COLO829 (cell line): ENCODE measurements at regions not wholly inside any gene's neighbourhood (a gene's known extent, or its start where the extent isn't known, plus 50 kb on each side); places are given as distances from the start of the nearest gene placed in this dataset.
A peak's percentile ranks its signal among the peaks of the same experiment; 100 is the strongest.
"Not testable (repeated sequence)": the region's sequence is repeated elsewhere in the genome, so short reads cannot be mapped to it uniquely, and the experiment has no call there.

Source experiments
- DNase-seq: peaks from one replicate; pipeline ENCODE4 v3.0.0; 2012; ENCODE audit warnings: low spot score

DNA sequence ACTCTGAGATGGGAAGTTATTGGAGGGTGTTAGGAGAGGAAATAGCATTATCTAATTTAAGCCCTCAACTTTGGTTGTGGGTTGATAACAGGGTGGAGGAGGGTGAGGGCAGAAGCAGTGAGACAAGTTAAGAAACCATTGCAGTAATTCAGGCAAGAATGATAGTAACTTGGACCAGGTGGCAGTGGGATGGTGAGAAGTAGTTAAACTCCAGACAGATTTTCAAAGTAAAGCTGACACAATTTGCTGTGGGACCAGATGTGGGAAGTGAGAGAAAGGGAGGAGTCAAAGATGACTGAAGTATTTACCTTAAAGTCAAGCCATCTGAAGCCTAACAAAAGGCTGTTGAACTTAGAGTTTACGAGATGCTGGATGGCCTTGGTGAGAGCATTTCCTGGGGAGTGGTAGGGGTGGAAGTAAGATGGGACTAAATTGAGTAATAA lies 163.2 kb upstream of the KLF7 start:
- DNase-seq = no peak

DNA sequence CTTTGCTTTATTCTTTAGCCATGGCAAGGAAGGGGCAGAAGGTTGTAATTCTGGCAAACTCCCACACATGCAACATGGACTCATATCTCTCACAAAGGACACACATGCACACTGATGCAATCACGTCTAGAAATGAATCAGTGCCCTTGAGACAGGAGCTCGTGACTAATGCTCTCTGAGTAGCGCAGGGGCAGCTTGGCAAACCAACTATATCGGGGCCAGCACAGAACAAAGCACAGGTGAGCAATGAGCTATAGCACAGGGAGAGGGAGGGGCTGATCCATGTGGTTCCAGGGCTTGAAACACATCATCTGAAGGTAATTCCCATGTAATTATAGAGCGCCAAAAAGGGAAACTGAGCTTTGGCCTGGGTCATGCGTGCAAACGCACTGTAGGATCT lies 165.2 kb upstream of the KLF7 start:
- peak; percentile 53 for DNase-seq

DNA sequence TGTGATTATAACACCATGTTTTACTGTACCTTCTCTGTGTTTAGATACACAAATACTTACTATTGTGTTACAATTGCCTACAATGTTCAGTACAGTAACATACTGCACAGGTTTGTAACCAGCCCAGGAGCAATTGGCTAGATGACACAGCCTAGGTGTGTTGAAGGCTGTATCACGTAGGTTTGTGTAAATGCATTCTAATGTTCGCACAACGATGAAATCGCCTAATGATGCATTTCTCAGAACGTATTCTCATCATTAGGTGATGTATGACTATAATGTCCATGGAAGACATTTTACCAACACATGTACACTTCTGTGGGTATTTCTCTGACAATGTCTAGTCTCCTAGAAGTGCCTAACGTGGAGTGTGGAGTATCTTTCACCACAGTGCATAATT lies 165.9 kb upstream of the KLF7 start:
- DNase-seq = no peak

DNA sequence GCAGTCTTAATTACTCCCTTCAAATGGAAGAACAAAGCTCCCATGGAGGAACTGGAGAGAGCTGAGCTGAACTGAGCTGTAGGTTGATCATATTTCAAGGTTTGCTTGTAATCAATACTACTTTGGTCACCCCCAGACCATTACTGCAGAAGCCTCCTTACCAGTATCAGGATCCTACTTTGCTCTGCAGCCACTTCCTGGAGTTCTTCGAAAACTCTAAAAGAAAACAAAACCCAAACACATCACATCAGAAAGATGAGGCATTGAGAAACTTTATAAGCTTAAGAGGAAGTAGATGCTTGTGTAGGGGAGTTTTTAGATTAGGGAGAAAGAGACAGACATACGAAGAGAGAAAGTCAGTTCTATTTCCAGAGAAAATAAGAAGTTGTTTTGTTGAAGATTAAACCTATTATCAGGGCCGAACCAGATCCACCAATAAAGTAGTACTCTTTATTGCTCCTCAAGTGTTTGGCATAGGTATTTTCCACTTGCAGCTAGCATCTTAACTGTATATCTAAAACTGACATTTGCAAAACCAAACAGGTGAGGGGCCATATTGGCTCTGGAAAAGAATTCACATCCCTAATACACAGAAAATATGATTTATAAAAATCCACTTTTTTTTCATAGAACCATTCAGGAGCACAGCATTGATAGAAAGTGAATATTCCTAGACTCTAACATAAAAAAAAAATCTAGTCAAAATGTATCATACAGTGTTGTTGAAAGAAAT lies 166.9 kb upstream of the KLF7 start:
- DNase-seq = no peak

DNA sequence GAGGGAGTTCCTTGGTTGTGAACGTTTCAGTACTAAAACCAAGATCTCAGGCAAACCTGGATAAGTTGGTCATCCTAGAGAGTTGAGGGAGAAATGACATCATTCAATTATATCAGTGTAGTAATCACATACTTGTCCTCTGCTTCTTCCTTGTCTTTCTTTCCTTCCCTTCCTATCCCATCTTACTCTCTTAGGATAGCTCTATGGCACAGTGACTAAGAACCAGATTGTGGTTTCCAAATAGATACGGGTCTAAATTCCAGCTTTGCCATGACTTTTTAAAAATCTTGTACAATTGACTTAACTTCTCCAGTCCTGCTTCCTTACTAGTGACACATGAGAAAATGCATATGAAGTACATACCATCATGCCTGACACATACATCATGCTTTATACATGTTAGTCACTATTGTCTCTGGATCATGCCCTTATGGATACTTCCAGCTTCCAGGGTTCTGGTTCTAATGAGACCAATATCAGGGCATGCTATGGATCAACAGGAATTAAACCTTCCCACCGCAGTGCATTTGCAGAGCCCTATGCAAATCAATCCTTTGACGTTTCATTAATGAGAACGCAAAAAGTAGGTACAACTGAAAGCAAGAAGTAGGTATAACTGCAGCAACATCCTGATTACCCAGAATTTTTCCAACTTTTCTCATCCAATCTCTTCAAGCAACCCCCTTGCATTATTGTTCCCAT lies 168.0 kb upstream of the KLF7 start:
- DNase-seq = no peak

DNA sequence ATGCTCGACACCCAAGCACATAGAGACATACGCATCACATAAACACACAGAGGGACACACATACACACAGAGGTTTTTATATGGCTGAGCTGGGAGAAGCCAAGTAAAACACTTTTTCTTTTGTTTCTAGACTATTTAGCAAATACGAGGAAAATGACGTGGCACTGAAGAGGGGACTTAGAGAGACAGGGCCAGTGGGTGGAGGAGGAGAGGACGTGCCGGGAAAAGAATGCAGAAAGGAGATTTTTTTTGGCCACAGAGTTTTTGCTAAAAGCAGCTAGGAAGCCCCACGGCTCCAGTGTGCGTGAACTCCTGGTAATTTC lies 168.5 kb upstream of the KLF7 start:
- DNase-seq = no peak

DNA sequence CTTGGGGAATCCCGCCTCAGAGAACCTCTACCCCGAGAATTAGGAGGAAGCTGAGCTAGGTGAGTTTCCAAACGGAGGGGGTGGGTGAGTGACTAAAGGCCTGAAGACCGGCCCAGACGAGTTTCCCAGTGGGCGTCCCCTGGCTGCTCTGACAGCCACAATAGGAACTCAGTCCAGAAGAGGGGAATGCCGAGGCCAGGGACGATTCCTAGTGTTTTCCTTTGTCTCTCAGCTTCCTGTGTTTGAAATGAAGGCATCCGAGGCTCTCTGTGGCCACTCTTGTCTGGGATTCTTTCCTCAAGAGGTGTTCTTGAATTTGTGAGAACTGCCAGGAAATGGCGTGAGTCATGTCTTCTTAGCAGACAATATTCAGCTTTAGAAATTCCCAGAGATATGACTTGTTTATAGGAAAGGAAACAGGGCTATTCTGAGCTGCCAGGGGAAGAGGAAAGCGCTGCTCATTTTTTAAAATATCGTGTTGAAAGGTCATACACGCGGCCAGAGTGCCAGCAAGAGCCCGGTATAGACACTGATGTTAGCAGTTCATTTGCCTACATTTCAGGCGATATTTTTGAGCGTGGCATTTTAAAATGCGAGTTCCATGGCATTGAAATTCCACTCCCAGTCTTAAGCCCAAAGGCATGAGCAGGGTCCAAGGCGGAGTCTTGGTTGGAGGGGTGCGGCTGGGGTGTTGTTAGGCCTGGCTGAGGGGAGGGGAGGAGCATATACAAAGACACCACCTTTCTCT lies 169.1 kb upstream of the KLF7 start:
- DNase-seq = peak; percentile 80

DNA sequence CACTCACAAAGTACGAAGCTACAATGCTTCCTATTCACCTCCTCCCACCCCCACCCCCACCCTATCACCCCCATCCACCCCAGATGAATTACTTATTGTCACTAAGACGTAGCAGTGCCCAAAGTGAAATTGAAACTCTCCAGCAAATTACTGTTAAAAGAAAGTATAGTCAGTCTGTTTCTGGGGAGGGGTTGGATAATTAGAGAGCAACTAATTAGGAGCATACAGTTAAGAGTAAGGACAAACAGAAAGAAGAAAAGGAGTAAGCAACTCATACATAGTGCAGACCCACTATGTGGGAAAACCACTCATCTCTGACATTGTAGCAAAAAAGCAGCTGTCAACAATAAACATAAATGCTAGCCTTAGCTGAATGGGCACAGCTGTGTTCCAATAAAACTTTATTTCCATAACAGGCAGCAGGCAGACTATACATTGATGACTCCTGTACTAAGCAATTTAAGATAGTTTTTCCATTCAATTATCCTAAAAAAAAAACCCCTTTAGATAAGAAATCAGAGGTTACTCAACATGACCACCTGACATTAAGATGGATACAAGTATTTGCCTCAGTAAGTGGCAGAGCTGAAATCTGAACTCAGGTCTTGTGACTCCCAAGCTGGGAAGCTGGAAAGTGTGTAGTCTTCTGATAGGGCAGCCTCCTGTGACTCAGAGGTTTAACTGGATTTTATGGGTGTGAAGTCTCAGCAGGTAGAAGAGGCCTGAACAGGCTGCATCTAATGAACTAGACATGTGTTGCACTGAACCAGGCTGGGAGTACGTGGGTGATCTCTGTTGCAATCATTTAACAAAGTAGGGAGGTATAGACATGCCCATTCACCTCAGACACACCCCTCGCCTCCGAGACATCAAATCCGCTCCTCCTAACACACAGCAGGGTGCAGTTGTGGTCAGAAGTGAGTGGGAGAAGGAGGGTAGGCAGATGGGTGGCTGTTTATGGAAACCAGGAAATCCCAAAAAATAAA lies 171.8 kb upstream of the KLF7 start:
- DNase-seq = peak; percentile 82

DNA sequence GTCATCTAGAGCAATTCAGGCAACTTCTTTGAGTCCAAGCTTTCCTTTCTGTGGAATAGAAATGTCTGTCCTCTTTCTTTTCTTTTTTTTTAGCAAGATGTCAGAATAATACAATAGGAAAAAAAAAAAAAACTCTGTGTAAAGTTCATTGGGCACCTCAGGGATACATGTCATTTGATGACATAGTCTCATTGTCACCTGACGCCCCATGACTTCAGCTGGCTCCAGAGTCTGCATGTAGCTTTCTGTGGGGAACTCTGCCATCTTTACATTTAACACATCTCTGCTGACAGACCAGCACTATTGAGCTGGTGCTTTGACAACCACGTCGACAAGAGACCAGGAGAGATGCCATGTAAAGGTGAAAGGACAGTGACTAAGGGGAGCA lies 172.5 kb upstream of the KLF7 start:
- no peak for DNase-seq

DNA sequence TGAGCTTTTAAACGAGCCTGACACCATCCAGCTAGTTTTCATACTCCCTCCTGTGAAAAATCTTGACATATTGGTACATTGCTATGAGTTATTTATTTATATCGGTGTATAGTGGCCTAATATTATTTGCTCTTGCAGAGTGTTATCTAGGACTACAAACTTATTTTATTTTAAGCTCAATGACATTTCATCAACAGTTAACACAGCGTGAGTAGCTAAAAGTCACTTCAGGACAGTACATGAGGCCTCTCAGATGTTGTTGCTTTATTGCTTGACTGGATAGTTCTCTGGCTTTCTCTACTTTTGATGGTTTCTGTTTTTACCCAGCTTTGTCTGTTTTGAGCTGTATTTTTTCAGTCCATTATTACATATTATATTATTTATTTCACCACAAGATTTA lies 172.9 kb upstream of the KLF7 start:
- no peak for DNase-seq

DNA sequence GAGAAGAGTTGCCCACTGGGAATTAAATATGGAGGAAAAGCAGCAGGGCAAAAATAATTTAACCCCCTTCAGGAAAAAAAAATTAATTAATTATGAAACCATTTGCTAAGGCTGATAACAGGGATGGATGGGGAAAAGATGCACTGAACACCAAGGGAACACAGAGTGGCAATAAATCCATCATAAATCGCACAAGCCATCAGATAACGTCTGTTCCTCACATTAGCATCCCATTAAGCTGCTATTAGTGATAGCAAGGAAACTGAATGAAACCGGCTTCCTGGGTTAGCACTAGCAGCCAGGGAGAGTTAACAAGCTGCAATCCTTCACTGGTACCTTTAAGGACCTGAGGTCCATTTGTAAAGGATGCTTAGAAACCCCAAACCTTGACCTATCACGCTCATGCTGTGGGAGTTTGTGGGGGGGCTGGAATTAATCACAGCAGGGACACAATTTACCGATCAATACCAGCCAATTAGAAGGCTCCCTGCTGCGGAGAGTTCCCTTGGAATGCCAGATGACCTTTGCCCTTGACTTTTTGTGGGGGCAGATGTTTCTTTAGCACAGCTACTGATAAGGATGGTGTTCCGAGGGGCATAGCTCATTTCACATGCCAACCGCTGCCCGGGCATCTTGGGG lies 175.5 kb upstream of the KLF7 start:
- no peak for DNase-seq

DNA sequence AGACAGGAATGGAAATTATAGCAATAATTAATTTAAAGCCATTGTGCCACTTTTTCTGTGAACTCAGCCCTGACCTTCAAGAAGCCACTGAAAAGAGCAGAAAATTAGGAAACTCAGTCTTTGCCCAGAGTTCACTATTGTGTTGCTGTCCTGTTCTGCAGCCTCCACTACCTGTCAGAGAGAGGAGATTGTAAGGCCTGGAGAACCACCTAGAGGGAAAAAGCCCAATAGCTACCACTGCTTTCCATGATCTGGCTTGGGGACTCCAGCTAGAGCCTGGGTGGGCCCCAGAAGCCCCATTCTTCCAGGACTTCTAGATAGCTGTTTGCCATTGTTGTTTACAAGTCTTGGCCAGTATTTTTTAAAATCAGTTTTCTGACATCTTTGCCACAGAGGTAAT lies 176.1 kb upstream of the KLF7 start:
- DNase-seq = no peak

DNA sequence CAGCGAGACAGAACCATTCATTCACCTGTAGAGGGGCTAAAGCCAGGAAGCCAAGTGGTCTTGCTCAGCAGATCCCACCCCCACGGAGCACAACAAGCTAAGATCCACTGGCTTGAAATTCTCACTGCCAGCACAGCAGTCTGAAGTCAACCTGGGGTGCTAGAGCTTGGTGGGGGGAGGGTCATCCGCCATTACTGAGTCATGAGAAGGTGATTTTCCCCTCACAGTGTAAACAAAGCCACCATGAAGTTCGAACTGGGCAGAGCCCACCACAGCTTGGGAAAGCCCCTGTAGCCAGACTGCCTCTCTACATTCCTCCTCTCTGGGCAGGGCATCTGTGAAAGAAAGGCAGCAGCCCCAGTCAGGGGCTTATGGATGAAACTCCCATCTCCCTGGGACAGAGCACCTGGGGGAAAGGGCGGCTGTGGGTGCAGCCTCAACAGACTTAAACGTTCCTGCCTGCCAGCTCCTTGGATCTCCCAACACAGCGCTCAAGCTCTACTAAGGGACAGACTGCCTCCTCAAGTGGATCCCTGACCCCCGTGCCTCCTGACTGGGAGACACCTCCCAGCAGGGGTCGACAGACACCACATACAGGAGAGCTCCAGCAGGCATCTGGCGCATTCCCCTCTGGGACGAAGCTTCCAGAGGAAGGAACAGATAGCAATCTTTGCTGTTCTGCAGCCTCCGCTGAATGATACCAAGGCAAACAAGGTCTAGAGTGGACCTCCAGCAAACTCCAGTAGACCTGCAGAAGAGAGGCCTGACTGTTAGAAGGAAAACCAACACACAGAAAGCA lies 179.0 kb upstream of the KLF7 start:
- DNase-seq = not testable (repeated sequence)

DNA sequence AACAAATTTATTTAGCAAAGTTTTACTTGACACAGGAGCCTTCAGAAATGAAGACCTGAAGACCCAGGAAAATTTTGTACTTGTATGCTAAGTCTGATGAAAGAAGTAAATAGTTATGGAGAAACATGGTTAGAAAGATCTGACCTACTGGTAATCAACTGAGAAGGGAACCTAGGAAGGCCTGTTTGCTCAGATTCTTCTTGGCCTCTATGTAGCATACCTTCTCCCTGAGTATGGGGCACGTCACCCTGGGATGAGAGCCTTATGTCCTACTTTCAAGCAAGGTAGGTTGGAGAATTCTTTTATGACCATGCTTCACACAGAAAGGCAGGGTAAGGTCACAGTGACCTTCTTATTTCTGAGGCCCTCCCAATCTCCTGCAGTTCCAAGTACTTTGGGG lies 178.6 kb upstream of the CREB1 start:
- no peak for DNase-seq

DNA sequence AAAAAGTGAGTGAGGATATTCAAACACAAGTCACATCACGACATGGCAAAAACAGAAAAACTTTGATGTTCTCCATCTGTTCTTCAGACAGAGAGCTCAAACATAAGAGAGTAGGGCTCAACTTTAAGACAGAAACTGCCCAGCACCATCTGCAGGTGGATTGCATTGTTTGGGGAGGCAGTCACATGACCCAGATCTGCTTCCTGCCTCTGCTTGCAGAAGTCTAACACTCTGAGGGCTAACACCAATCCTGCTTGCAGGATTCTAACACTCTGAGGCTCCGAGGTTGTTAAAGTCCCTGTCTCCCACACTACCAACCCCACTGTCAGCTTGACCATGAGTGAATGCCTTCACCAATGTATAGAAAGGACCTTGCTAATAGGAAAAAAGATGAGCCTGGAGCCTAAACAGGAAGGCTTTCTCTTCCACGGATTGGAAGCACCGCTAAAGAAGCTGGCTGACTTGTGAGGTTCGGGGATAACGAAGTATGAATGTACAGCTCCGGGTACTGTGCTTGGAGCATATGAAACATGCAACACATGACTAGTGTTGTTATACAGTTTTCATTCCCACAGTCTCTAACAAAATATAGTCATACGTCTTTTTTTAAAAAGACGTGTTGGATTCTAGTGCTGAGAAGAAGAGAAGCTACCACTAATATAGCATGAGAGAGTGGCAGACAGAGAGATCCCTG lies 176.6 kb upstream of the CREB1 start:
- no peak for DNase-seq

DNA sequence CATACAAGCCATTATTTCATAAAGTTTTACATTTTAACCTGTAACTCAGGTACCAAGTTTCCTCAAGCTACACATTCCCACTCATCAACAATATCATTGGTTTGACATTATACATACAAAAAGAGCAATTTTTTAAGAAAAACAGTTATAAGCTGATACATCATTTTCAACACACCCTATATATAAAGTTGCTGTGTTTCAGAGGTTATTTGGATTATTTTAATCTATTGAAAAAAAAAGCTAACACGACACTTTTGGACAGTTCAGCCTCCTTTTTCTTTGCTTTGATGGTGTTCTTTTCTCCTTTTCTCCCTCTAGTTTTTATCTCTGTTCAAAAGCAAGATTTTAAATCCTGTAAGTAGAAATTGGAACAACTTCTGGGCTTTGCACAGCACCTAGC lies 175.9 kb upstream of the CREB1 start:
- DNase-seq = no peak

DNA sequence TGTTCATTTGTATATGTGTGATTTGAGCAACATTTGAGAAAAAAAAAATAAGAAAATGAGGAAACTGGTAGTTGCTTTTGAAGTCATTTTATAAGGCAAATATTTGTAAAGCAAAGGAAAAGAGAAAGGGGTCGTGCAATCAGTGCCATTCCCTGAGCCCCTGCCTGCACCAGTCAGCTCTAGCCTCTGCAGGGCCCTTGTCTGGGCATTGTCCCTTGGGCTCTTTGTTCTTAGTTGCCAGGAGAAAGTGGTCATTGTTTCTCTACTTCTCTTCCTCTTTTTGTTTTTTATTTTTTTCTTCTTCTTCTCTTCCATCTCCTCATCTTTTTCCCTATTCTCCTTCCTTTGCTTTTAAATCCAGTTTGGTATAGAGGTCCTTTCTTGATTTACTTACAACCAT lies 175.3 kb upstream of the CREB1 start:
- DNase-seq = no peak

DNA sequence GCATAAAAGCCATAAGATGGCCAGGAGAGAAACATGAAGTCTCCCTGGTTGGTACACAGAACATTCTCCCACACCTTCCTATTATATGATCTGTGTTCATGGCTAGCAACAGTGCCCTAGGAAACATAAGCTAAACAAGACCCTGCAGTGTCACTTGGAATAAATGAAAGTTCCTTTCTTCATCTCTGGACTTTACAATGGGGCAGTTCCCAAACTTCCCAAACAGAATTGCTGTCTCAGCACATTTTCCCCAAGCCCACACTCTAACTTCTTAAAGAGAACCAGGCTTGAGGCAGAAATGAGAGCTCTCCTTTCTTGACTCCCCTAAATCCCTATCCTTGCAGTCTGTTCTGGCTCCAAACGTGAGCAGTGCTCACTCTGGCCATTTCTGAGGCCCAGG lies 173.2 kb upstream of the CREB1 start:
- DNase-seq = no peak

DNA sequence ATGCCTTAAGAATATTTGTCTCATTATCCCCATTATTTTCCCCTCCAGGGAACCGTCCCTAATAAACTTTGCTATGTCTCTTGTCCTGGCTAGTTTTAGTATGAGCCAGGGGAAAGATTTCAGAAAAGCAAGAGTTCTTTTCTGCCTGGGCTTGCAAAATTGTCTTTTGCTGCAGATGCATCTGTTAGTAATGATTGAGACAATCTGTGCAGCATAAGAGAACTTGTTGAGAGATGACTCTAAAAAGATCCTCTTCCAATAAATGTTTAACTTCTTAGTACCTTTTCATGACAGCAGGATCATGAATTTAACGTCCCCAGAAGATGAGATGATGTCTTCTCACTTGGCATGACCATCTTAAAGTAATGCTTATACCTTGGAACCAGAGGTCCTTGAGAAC lies 172.5 kb upstream of the CREB1 start:
- DNase-seq = no peak

DNA sequence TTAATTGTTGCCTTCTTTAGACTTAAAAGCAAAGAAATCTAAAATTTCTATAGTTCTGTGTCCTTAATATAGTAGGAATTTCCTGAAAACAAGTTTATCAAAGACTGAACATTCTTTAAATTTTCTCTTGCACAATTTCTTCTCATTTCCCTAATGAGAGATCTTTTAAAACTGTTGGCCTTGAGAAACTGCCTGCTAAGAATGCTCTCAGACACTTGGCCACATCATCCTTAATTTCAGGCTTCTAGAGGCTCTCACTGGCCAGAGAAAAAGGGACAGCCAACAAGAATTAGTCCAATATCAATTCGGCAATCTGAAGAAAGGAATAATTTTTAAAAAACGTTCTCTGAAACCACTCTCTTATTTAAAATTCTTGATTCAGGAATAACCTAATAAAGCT lies 167.0 kb upstream of the CREB1 start:
- no peak for DNase-seq
